Endothelial cell of umbilical vein (primary cell): ENCODE measurements at regions not wholly inside any gene's neighbourhood (a gene's known extent, or its start where the extent isn't known, plus 50 kb on each side); places are given as distances from the start of the nearest gene placed in this dataset.

Experiments used
- FOS ChIP-seq: IDR thresholded peaks from 2 replicates; pipeline ENCODE4 v1.6.1; 2011; ENCODE audit warnings: mild to moderate bottlenecking, low read length, moderate library complexity, borderline replicate concordance; ENCODE audit not compliant: insufficient read depth
- JUN ChIP-seq: IDR thresholded peaks from 2 replicates; pipeline ENCODE4 v1.6.1; 2011; ENCODE audit warnings: borderline replicate concordance, low read depth; ENCODE audit not compliant: insufficient read length, insufficient read depth
- POLR2AphosphoS5 ChIP-seq: IDR thresholded peaks from 2 replicates; pipeline ENCODE4 v1.6.1; 2012; ENCODE audit warnings: low read depth, mild to moderate bottlenecking, control low read depth, low read length, moderate library complexity; ENCODE audit not compliant: insufficient read depth
- TF ChIP-seq, protein P1 (sequence below), 2 donors: IDR thresholded peaks; 1 replicate in 1 of 2; 2 replicates in 1 of 2; pipeline ENCODE4 v1.5.1; 2011; ENCODE audit warnings: low read length in 2 of 2, mild to moderate bottlenecking in 2 of 2, moderate library complexity in 2 of 2, control low read depth in 1 of 2, inconsistent platforms in 1 of 2, low read depth in 1 of 2; ENCODE audit not compliant: insufficient read depth in 1 of 2; ENCODE audit errors: extremely low read depth in 1 of 2

DNA sequence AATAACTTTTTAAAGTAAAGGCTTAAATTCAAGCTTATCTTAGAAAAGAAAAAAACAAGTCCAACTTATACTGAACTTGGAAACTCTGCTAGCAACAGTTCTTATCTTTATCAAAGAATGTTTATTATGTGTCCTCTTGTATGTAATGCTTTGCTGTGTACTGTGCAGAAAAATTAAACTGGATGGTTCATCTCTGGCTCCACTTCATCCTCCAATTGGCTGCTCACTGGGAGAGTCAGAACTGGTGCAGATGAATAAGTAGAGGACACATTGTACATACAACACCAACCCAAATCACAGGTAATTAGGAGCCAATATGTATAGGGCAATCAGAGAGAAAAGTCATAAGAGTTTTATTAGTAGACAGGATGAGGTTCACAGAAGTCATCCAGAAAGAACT is 123.6 kb upstream of the NAP1L1 start:
- TF ChIP-seq, protein P1, sequence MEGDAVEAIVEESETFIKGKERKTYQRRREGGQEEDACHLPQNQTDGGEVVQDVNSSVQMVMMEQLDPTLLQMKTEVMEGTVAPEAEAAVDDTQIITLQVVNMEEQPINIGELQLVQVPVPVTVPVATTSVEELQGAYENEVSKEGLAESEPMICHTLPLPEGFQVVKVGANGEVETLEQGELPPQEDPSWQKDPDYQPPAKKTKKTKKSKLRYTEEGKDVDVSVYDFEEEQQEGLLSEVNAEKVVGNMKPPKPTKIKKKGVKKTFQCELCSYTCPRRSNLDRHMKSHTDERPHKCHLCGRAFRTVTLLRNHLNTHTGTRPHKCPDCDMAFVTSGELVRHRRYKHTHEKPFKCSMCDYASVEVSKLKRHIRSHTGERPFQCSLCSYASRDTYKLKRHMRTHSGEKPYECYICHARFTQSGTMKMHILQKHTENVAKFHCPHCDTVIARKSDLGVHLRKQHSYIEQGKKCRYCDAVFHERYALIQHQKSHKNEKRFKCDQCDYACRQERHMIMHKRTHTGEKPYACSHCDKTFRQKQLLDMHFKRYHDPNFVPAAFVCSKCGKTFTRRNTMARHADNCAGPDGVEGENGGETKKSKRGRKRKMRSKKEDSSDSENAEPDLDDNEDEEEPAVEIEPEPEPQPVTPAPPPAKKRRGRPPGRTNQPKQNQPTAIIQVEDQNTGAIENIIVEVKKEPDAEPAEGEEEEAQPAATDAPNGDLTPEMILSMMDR (IDR thresholded peaks at IDR 0.05; ENCODE audit: extremely low read depth in 1 of 2, insufficient read depth in 1 of 2, low read depth in 1 of 2, low read length in 2 of 2): no peak
- TF ChIP-seq FOS (no peak), JUN (no peak), POLR2AphosphoS5 (no peak)
